NCI-H1930 (cell line): ENCODE measurements at regions not wholly inside any gene's neighbourhood (a gene's known extent, or its start where the extent isn't known, plus 50 kb on each side); places are given as distances from the start of the nearest gene placed in this dataset.
"Not testable (repeated sequence)": the region's sequence is repeated elsewhere in the genome, so short reads cannot be mapped to it uniquely, and the experiment has no call there.

Experiments
- DNase-seq, 2 experiments: peaks; one replicate each; lab custom pipeline; 2025; lab: John Stamatoyannopoulos, UW

DNA sequence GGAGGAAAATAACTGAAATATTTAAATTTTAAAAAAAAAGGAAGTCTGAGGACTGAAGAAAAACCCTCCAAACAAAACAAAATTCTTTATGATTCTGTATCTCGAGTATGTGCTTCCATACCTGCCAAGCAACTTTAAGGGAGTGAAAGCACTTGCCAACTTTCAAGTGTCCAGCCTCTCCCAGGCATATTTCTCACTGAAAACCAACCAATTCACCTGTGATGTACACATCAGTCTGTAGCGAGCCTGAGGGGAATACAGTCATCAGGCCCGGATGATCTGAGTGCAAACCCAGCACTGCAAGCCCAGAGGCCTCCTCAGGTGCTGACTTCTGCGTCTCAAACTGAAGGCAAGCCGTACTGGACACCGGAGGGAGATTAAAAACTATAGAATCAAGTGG is 164.8 kb upstream of the NT5E start:
- DNase-seq = no peak

DNA sequence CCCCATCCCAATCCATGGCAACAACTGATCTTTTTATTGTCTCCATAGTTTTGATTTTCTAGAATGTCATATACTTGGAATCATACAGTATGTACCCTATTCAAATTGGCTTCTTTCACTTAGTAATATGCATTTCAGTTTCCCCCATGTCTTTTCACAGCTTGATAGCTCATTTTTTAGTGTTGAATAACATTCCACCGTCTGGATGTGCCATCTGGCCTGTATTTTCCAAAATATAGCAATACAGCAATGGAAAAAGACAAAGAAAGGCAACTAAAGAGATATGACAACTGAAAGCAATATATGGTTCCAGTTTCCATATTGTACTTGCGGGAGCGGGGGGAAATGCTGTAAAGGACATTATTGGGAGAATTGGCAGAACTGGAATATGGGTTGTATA is 166.4 kb upstream of the NT5E start:
- DNase-seq = no peak

DNA sequence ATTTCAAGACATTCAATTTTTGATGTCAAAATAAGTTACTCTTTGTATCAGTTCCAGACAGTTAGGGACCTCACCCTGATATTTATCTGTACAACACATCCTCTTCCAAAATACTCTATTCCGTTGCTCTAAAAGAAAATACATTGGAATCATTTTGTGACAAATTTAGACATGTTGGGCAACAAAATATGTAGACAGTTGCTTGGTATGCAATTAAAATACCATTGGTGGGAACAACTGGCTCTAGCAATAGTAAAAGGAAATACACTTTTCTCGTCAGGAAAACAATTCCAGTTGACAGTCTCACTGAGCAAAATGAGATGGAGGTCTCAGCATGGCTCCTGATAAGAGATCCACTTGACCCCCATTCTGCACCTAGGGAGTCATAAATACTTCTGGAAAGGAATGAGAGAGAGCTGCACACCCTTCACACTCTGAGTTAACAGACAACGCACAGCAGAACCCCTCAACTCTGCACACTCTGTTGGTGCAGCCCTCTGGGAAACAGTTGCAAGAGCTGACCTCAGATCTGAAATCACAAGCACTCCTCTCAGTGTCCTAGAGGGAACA is 171.3 kb upstream of the NT5E start:
- no peak for DNase-seq

DNA sequence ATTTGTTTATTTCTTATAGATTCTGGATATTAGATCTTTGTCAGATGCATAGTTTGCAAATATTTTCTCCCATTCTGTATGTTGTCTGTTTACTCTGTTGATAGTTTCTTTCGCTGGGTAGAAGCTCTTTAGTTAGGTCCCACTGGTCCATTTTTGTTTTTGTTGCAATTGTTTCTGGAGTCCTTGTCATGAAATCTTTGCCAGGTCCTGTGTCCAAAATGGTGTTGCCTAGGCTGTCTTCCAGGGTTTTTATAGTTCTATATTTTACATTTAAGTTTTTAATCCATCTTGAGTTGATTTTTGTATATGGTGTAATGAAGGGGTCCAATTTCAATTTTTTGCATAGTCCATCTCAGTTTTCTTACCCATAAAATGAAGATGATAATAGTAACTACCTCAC is 173.9 kb upstream of the NT5E start:
- not testable (repeated sequence) for DNase-seq

DNA sequence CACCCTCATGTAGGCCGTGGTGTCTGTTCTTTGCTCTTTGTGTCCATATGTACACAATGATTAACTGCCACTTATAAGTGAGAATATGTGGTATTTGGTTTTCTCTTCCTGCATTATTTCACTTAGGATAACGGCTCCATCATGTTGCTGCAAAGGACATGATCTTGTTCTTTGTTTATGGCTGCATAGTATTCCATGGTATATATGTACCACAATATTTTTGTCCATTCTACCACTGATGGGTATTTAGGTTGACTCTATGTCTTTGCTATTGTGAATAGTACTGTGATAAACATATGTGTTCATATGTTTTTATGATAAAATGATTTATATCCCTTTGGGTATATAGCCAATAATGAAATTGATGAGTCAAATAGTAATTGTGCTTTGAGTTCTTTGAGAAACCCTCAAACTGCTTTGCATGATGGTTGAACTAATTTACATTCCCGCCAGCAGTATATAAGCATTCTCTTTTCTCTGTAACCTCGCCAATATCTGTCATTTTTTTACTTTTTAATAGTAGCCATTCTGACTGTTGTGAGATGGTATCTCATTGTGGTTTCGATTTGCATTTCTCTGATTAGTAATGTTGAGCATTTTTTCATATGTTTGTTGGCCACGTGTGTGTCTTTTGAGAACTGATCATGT is 174.4 kb upstream of the NT5E start:
- DNase-seq = no peak

DNA sequence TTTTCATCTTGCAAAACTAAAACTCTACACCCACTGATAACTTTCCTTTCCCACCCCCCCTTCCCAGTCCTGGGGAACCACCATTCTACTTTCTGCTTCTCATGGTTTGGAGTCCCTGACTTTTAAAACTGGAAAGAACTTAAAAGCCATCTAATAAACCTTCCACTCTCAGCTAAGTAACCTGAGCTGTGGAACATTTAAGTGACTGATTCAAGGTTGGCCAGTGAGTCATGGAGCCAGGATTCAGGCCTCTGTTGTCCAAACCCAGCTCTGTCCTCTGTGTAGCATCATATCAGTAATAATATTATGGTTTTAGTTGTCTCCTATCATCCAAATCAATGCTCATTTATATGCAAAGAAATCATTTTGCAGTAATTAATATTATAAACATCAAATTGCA is 176.0 kb upstream of the NT5E start:
- DNase-seq = no peak

DNA sequence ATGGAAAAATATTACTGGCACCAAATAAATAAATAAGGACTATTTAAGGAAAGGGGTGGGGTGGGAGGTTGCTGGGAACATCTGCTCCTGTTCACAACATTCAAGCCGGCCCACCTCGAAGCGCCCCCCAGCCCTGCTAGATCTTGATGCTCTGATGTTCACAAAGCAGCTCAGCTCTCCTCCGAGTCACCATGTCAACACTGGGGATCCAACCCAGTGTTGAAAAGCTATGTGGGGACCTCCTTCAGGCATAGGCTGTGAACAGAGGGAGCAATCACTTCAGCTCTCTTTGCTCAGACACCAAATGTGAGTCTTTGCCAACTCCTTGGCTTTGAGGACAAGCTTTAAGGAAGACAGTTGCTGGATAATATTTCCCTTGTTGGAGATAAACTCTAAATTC is 176.8 kb upstream of the NT5E start:
- no peak for DNase-seq

DNA sequence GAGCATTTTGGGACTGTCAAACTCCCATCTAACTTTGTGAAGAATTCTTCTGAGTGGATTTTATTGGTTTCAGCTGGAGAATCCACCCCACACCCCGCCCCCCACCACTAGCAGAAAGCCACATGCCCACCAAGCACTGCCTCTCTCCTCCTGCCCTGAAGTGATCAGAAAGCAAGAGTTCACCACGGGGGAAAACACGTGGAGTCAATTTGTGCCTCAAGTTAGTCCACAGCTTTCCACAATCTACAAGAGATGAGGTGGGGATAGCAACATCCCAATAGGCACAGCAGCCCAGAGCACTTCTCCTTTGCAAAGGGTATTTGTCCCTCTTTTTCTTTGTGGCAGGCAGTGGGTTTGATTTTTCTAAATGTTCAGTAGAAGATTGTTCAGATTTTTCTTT is 177.3 kb upstream of the NT5E start:
- DNase-seq = no peak

DNA sequence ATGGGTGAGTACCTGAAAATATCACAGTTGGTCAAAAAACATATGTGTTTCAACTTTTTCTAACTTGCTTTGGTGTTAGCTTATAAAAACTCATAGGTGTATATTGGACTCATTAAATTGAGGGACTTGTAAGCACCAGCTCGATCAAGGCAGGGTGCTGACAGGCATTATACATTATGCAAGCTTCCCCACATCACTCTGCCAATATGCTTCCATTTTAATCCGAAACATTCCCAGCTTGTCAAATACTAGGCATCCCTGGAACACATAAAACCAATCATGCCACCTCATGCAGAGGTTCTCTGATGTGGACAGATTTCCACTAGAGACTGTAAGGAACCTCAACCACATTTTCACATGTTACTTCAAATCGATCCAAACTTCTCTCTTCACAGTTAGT is 187.3 kb upstream of the NT5E start:
- DNase-seq = no peak

DNA sequence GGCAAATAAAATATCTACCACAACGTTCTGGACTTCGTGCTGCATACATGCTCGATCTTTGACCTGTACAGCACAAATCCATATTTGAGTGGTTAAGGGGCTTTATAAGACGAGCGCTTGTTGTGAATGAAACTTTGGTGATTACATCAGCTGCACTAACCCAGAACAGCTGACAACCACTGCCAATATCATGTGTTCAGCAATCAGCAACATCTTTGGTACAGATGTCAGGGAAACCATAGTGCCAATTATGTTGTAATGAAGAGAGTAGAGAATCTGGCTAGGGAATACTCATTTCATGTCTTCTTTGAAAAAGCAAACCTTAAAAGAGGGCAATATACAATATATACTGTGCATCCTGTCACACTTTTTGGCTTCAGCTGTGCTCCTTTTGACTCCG is 188.6 kb upstream of the NT5E start:
- no peak for DNase-seq

DNA sequence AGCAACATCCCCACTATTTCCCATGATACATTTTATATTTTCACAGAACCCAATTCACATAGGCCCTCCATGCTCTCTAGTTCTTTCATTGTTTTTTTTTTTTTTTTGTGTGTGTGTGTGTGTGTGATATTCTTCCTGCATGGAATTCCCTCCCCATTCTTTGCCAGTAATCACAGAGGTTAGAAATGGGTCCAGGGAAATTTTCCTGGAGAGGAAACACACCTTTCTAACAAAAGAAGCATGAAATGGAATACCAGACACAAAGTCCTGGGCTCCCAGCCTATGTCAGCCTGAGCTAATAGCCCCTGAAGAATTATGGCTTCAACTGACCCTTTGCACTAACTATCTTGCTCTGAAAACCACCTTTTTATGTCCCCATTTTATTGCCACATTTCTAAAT is 194.2 kb upstream of the NT5E start:
- no peak for DNase-seq

DNA sequence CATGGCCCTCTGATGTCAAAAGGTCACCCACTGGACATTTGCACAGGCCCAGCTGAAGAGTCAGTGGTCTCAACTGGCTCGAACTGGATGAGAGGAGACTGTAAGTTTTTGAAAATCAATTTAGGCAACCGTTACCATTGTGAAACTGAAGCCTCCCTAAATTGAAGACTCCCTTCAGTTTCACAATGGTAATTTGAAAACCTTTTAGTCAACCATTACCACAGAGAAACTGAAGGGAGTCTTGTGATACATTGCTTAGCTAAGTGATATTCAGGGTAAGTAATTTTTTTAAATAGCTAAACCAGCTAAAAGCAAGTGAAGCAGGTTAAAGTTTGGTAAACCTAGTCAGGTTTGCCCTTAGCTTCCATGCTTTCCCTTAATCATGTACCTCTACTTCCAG is 197.3 kb upstream of the NT5E start:
- DNase-seq = no peak

DNA sequence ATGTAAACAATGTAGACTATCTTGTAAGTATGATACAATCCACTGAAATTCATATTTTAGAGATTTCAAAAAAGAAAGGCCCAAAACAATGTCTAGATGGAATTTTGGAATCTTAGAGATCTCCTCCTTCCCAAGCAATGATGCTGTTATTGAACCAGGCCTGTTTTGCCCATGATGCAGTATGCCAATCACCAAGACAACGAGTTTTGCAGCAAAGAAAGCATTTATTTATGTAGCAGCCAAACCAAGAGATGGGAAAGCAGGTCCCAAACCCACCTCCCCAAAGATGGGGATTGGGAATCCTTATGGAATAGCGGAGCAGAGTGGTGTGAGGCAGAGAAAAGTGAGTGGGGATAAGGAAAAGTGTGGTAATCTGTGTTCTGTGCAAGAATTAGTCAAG is 197.8 kb upstream of the NT5E start:
- DNase-seq = no peak

DNA sequence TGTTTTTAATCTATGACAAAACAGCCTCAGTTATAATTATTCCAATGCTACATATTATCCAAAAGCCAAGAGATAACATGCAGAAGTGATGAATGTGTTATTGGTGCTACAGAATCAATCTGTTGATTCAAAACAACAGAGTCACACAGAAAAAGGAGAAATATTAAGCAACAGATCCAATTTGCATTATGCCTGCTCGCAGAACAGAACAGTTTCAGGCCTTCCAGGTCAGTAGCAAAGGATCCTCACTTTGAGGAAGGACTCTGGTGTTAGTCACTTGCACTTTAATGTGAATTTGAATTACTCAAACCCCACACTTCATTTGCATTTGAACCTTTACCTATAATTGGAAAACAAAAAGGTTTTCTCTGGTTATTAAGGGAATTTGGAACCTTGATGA is 198.6 kb upstream of the NT5E start:
- no peak for DNase-seq

DNA sequence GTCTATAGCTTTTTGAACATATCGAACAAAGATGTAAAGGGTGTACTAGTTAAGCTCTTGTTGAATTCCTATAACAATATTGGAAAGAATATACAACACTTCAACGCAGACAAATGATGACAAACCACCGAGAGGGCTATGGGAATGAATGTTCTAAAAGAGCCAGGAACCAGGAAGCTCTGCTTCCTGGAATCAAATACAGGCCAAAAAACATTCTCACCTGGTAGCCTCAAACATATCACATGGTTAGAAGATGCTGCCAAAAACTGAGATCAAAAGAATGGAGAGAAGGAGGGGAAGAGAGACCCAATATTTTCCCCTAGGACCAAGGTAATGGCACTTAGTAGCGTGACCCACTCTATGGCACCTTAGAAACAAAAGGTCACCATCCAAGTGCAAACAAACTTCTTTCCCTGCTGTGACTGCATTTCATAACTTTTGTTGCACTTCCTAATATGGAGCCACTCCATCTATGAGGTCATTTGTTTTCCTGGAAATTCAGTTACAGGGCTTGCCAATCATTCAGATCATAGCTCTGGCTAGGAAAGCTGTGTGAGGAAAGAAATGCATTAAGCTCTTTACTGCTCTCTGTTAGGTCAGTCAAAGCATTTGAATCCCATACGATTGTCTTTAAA is 199.2 kb upstream of the NT5E start:
- DNase-seq = no peak

DNA sequence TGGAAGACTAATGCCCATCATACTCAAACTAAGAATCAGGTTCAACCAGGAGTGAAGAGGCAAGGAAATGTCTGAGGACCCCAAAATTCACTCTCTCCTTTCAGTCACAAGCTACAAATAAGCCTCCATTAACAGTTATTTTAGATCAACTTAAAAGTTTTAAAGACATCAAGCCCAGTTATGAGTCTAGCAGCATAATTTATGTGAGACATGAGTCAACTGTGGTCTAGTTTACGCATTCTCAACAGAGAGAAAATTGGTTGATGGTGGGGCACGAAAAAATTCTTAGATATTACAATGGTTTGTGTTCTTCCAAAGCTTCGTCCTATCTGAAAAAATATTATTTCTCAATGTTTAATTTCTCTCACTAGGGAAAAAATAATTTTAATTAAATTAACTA is 204.9 kb upstream of the NT5E start:
- no peak for DNase-seq

DNA sequence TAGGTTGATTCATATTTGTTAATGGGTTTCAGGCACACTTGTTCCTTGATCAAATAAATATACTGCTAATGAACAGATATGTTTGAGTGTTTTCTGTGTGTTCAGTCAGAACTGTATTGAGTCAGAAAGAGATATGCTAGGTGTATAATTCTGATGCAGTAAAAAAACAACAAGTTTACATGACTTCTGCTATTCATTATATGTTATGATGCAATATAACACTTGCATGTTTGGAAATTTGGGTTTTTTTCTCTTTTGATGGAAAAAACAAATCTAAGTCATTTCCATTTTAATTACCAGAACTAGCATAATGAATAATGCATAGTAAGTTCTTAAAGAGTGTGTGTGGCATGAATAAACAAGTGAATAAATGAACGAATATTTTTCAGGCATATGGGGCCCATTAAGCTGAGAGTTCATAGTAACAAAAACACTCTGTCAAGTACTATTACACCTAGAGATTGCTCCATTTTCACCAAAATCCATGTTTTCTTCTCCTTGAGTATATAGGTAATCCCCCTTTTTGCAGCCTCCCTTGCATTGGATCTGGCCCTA is 208.3 kb upstream of the NT5E start:
- no peak for DNase-seq

DNA sequence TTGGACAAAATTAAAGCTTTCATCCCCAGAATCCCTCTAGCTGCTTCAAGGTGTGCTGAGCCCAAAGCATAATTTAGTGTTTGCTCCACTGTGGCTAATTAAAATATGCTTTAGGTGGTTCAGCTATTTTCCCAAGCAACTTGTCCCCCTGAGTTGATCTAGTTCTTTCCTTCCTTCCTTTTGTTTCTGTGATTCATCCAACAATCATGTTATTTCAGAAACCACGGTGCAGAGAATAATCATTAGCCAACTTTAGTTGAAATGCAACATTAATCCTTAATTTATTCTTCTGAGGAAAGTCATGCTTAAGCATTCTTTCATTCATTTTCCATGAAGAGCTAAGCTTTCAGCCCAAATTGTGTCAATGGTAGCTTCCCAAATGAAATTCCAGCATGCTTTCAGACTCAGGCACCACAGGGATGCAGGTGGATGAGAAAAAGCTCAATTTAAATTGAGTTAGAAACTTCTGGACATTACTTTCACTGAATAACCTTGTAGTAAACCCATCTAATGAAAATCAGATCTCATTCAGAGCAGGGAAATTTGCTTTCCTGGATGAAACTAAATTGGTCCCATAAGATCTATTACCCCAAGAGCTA is 209.0 kb upstream of the NT5E start:
- no peak for DNase-seq

DNA sequence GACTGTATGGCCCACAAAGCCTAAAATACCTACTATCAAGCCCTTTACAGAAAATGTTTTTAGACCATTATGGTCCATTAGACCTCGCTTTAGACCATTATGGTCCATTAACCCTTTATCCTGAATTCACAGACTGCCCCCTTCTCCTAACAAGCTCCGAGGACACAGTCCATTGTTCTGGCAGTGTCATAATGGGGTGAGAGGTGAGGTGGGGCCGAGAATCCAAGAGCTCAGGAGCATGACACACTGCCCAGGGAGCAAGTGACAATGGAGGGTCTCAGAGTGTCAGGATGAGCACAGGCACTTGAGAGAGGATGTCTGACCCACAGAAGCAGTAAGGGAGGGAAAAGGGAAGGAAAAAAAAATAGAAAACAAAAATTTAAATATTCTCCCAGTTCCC is 212.4 kb upstream of the NT5E start:
- no peak for DNase-seq

DNA sequence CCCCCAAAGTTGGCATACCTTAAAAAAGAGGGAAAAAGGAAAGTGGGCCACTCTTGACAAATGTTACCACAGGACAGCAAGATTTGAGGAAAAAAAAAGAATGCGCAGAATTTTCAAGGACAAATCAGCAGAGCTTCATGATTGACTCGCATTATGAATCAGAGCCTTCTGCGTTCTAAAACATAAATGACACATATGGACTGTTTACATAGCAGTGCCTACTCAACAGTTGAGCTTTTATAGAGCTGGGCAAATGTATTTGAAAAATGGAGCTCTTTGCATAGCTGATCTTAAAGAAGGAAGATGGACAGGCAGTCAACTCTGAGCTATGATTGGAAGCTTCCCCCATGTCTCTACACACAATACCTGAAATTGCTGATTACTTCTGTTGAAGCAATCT is 213.2 kb upstream of the NT5E start:
- DNase-seq = no peak

DNA sequence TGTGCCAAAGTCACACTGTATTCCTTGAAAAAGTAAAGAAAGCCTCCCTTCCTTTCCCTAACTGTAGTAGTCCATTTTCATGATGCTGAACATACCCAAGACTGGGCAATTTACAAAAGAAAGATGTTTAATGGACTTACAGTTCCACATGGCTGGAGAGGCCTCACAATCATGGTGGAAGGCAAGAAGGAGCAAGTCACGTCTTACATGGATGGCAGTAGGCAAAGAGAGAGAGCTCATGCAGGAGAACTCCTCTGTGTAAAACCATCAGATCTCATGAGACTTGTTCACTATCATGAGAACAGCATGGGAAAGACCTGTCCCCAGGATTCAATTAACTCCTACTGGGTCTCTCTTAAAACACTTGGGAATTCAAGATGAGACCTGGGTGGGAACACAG is 222.5 kb upstream of the NT5E start:
- DNase-seq = not testable (repeated sequence)

DNA sequence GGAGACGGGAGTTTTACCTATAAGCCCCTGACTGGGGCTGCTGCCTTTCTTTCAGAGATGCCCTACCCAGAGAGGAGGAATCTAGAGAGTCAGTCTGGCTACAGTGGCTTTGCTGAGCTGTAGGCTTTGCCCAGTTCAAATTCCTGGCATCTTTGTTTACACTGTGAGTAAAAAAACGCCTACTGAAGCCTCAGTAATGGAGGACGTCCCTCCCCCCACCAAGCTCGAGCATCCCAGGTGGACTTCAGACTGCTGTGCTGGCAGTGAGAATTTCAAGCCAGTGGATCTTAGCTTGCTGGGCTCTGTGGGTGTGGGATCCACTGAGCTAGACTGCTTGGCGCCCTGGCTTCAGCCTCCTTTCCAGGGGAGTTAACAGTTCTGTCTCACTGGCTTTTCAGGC is 237.1 kb upstream of the NT5E start:
- not testable (repeated sequence) for DNase-seq

DNA sequence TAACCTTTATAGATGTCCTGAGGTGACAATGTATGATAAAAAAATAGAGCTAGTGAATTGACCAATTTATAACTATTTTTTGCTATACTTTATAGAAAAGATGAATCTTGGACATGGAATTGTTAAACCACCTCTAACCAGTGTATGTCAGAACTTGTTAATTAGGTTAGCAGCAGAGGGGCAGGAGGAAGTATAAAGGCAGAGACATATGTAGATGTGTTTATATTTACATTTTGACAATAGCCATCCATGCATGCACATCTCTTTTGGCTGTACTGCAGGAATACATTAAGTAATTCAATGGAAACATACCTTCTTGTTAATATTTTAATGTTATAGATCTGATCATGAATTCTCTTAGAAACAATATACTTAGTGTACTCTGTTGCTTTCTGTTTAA is 254.6 kb upstream of the NT5E start:
- DNase-seq = no peak
